GM10266 (cell line): ENCODE measurements at regions not wholly inside any gene's neighbourhood (a gene's known extent, or its start where the extent isn't known, plus 50 kb on each side); places are given as distances from the start of the nearest gene placed in this dataset.

ENCODE experiments used
- DNase-seq: peaks from one replicate; pipeline ENCODE4 v3.0.0; 2012; ENCODE audit errors: extremely low spot score
- TF ChIP-seq, protein P1 (sequence below): IDR thresholded peaks from 2 replicates; pipeline ENCODE4 v1.5.1; 2012; ENCODE audit warnings: mild to moderate bottlenecking, low read depth; ENCODE audit not compliant: control insufficient read depth, insufficient read depth; ENCODE audit errors: missing control alignments

DNA sequence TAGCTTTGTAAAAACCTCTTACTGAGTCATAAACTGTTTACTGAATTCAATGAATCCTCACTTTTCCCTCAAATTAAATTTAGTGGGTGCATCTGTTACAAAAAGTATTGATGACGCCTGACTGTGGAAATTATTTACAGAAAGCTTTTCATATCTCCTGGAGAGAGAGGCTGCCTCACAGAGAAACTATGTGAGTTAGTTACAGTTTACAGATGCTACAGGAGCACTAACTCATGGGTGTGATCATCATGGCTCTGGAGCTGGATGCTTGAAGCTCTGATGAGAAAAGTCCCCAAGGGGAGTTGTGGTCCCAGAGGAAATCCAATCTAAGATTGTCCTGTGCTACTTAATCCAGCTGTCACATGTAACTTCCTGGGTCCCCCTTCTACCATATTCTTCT, 590.8 kb downstream of the LMO7 start:
- TF ChIP-seq, protein P1, sequence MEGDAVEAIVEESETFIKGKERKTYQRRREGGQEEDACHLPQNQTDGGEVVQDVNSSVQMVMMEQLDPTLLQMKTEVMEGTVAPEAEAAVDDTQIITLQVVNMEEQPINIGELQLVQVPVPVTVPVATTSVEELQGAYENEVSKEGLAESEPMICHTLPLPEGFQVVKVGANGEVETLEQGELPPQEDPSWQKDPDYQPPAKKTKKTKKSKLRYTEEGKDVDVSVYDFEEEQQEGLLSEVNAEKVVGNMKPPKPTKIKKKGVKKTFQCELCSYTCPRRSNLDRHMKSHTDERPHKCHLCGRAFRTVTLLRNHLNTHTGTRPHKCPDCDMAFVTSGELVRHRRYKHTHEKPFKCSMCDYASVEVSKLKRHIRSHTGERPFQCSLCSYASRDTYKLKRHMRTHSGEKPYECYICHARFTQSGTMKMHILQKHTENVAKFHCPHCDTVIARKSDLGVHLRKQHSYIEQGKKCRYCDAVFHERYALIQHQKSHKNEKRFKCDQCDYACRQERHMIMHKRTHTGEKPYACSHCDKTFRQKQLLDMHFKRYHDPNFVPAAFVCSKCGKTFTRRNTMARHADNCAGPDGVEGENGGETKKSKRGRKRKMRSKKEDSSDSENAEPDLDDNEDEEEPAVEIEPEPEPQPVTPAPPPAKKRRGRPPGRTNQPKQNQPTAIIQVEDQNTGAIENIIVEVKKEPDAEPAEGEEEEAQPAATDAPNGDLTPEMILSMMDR, result no peak

DNA sequence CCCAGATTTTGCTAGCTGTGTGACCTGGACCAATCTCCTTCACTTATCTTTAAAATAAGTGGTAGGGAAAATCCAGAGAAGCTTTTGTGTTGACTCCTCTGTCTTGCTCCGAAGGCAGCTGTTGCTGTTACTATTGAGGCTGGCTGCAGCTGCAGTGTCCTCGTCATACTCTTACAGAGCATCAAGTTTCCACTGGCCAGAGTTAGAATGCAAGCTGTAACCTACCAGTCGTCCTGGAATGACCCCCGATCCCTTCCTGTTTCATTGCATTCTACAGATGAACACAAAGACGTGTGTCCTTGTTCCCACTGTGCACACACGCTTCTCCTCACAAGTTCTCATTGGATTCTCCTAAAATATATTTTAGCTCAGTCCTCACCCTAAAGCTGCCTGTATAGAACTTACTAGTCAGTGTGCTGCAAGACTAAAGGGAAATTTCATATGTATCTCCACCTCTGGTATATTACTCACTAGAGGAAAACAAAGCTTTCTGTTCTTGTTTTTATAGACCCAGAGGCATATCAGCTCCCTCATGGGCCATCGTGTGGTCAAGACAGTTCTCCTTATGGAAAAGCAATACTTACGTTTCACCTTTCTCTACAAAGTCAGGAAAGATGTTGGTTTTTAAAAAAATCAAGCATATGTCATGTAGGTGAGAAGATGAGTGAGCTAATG, 589.8 kb downstream of the LMO7 start:
- DNase-seq, result no peak
- TF ChIP-seq, protein P1, result no peak

More for the DNA sequence above, 590.8 kb downstream of the LMO7 start:
- DNase-seq, result no peak

DNA sequence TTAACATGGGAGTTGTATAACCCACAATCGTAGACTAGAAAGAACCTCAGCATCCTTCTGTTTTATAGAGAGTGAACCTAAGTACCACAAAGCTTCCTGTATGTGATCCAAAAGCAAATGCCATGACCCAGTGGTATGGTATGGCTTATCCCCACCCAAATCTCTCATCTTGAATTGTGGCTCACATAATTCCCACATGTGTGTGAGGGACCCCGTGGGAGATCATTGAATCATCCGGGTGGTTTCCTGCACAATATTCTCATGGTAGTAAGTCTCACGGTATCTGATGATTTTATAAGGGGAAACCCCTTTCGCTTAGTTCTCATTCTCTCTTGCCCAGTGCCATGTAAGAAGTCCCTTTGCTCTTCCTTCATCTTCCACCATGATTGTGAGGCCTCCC, 587.9 kb downstream of the LMO7 start:
- DNase-seq, result no peak
- TF ChIP-seq, protein P1, result no peak

DNA sequence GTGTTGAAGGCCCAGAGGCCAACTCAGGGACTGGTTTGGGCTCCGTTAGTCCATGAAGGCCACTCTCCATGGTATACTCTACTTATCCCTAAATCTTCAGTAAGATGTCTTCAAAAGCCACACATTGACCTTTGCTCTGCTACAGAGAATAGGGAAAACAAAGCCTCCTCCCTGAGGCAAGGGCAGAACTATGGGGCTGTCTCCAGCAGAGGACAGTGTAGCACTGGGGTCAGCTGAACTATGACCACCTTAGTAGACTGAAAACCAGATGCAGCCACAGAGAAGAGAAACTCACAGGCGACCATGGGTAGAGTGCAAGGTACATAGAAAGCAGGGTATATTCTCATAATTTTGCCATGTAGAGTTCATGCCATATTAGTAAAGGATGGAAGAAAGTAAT, 587.4 kb downstream of the LMO7 start:
- TF ChIP-seq, protein P1, result no peak
- DNase-seq, result no peak

DNA sequence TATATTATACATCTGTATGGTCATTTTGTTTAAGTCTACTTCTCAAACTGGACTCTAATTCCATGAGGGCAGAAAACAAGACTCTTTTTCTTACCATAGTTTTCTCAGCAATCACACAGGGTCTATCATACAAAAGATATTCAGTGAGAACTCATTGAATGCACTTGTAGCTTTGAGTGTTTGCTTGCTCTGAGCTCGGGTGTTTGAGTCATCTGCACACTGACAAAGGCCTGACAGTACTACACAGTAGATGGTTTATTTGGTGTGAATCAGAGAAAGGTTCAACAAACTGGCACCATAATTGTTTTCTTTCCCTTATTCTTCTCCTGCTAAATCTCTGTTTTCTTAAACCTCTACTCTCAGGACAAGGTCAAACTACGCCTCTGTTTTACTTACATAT, 586.4 kb downstream of the LMO7 start:
- DNase-seq, result no peak
- TF ChIP-seq, protein P1, result no peak

DNA sequence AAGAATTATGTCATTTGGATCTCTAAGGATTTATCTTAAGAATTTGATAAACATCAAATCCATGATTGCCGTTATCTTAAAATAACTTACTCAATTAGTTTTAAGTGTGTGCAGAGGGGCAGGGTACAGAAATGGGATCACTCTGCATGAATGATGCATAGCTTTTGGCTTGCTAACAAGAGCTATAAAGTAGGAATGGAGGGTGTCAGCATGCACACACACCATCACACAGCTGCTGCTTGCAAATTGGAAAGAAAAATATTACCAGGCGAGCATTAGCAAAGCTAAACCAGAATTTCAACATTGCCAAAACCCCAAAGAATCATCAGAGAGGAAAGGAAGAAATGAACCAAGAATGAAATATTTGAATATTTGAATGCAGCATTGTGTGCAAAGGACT, 580.6 kb downstream of the LMO7 start:
- TF ChIP-seq, protein P1, result no peak
- no peak for DNase-seq

DNA sequence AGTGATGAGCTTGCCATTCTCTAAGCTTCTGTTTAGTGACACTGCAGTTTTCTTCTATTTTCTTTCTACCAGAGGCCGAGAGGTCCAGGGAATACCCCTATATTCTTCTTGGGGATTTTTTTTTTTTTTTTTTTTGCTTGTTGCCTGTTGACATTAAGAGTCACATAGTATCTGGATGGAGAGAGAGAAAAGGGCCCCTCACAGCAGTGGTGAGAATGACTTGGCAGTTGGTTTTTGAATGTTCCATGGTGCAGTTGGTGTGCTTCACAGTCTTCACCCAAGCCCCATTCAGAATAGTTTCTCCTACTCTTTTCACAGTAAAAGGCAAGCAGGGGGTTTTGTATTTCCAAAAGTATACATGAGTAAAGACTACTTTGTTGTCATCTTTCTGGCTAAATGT, 577.9 kb downstream of the LMO7 start:
- TF ChIP-seq, protein P1, result no peak
- DNase-seq, result no peak
